Ishikawa (cell line): ENCODE measurements at regions not wholly inside any gene's neighbourhood (a gene's known extent, or its start where the extent isn't known, plus 50 kb on each side); places are given as distances from the start of the nearest gene placed in this dataset.

Source experiments
- CEBPB ChIP-seq: IDR thresholded peaks from 2 replicates; pipeline ENCODE4 v1.6.1; 2012
- CREB1 ChIP-seq: IDR thresholded peaks from 2 replicates; pipeline ENCODE4 v1.6.1; 2012; ENCODE audit warnings: low read depth
- EGR1 ChIP-seq: IDR thresholded peaks from 2 replicates; pipeline ENCODE4 v1.6.1; 2012
- EP300 ChIP-seq: IDR thresholded peaks from 2 replicates; pipeline ENCODE4 v1.6.1; 2012; ENCODE audit warnings: borderline replicate concordance
- FOXM1 ChIP-seq: IDR thresholded peaks from 2 replicates; pipeline ENCODE4 v1.6.1; 2012; ENCODE audit warnings: low read depth, borderline replicate concordance
- MAX ChIP-seq: IDR thresholded peaks from 2 replicates; pipeline ENCODE4 v1.6.1; 2012
- NFIC ChIP-seq: IDR thresholded peaks from 2 replicates; pipeline ENCODE4 v1.6.1; 2012
- RAD21 ChIP-seq: IDR thresholded peaks from 2 replicates; pipeline ENCODE4 v1.6.1; 2012; ENCODE audit warnings: low read depth
- REST ChIP-seq: IDR thresholded peaks from 2 replicates; pipeline ENCODE4 v1.6.1; 2012; ENCODE audit warnings: low read depth, mild to moderate bottlenecking
- TAF1 ChIP-seq: IDR thresholded peaks from 2 replicates; pipeline ENCODE4 v1.6.1; 2012; ENCODE audit warnings: low read depth, mild to moderate bottlenecking
- TCF12 ChIP-seq: IDR thresholded peaks from 2 replicates; pipeline ENCODE4 v1.6.1; 2012; ENCODE audit warnings: low read depth
- TEAD4 ChIP-seq: IDR thresholded peaks from 2 replicates; pipeline ENCODE4 v1.6.1; 2012
- USF1 ChIP-seq: IDR thresholded peaks from 2 replicates; pipeline ENCODE4 v1.6.1; 2012
- YY1 ChIP-seq: IDR thresholded peaks from 2 replicates; pipeline ENCODE4 v1.6.1; 2012; ENCODE audit warnings: low read depth
- ZBTB7A ChIP-seq: IDR thresholded peaks from 2 replicates; pipeline ENCODE4 v1.6.1; 2012; ENCODE audit warnings: low read depth

GRCh38 chr9:105144076-105144475 is 100.4 kb upstream of the SLC44A1 start:
- TF ChIP-seq TCF12 (no peak), CREB1 (no peak), RAD21 (no peak), MAX (no peak), TEAD4 (no peak), EGR1 (no peak), EP300 (no peak), REST (no peak), ZBTB7A (no peak), USF1 (no peak), CEBPB (no peak), TAF1 (no peak), YY1 (no peak), FOXM1 (no peak), NFIC (no peak)

- TF ChIP-seq ZBTB7A, result no peak
- TF ChIP-seq MAX, result no peak
- no peak for TF ChIP-seq EGR1
- no peak for TF ChIP-seq TCF12
Observed at GRCh38 chr9:105144841-105145240, 99.6 kb upstream of the SLC44A1 start.

GRCh38 chr9:105146677-105147076 is 97.8 kb upstream of the SLC44A1 start:
- no peak for TF ChIP-seq RAD21
- no peak for TF ChIP-seq CEBPB
- TF ChIP-seq YY1, result no peak
- no peak for TF ChIP-seq FOXM1
- TF ChIP-seq CREB1, result no peak
- TF ChIP-seq EP300, result no peak
- no peak for TF ChIP-seq USF1
- no peak for TF ChIP-seq EGR1
- no peak for TF ChIP-seq NFIC
- TF ChIP-seq ZBTB7A, result no peak
- no peak for TF ChIP-seq REST
- no peak for TF ChIP-seq TCF12

GRCh38 chr9:105147110-105147871 is 97.2 kb upstream of the SLC44A1 start:
- TF ChIP-seq NFIC (no peak), USF1 (no peak), CEBPB (no peak), FOXM1 (no peak), ZBTB7A (no peak), RAD21 (no peak), EP300 (no peak), TAF1 (no peak), MAX (no peak), YY1 (no peak), EGR1 (no peak), TCF12 (no peak), CREB1 (no peak), REST (no peak), TEAD4 (no peak)
